SK-N-SH treated with all-trans-retinoic acid at 6 μM for 48 hours (cell line): ENCODE measurements at regions not wholly inside any gene's neighbourhood (a gene's known extent, or its start where the extent isn't known, plus 50 kb on each side); places are given as distances from the start of the nearest gene placed in this dataset.

Experiments used
- ATAC-seq: fragments of 200-7000 bp; cut with Tn5 transposase; 3 replicates; pipeline ENCODE4 v1.9.1; 2020; ENCODE audit warnings: mild to moderate bottlenecking, moderate library complexity
- ARNTL ChIP-seq: fragments of 450-650 bp; formaldehyde crosslinking; IDR thresholded peaks from 2 replicates; pipeline ENCODE4 v1.5.0; 2020; ENCODE audit warnings: low read depth, mild to moderate bottlenecking, moderate library complexity, borderline replicate concordance
- BACH2 ChIP-seq: fragments of 250-450 bp; sonication (Bioruptor Pico); IDR thresholded peaks from 2 replicates; pipeline ENCODE4 v1.9.0; 2021; ENCODE audit warnings: mild to moderate bottlenecking, borderline replicate concordance
- CREB5 ChIP-seq: fragments of 250-450 bp; sonication (Bioruptor Pico); IDR thresholded peaks from 2 replicates; pipeline ENCODE4 v1.5.1; 2020; ENCODE audit warnings: low read depth, mild to moderate bottlenecking, moderate library complexity
- CSDC2 ChIP-seq: fragments of 250-450 bp; sonication (Bioruptor Pico); IDR thresholded peaks from 2 replicates; pipeline ENCODE4 v1.5.0; 2020; ENCODE audit warnings: mild to moderate bottlenecking, moderate library complexity
- CSRNP3 ChIP-seq: fragments of 250-450 bp; sonication (Bioruptor Pico); IDR thresholded peaks from 2 replicates; pipeline ENCODE4 v1.5.1; 2021; ENCODE audit warnings: mild to moderate bottlenecking, moderate library complexity
- GLIS3 ChIP-seq: fragments of 250-450 bp; sonication (Bioruptor Pico); IDR thresholded peaks from 2 replicates; pipeline ENCODE4 v1.5.0; 2020; ENCODE audit warnings: mild to moderate bottlenecking, moderate library complexity
- ISL1 ChIP-seq: fragments of 250-450 bp; sonication (Bioruptor Pico); IDR thresholded peaks from 2 replicates; pipeline ENCODE4 v2.1.2; 2022; ENCODE audit warnings: mild to moderate bottlenecking, moderate library complexity
- OSR1 ChIP-seq: fragments of 250-450 bp; sonication (Bioruptor Pico); IDR thresholded peaks from 2 replicates; pipeline ENCODE4 v1.8.0; 2022; ENCODE audit warnings: moderate library complexity, mild to moderate bottlenecking, inconsistent platforms
- PATZ1 ChIP-seq: fragments of 250-450 bp; sonication (Bioruptor Pico); IDR thresholded peaks from 2 replicates; pipeline ENCODE4 v1.8.0; 2020; ENCODE audit warnings: mild to moderate bottlenecking, moderate library complexity, borderline replicate concordance
- POU6F1 ChIP-seq: fragments of 250-450 bp; sonication (Bioruptor Pico); IDR thresholded peaks from 2 replicates; pipeline ENCODE4 v1.8.0; 2021; ENCODE audit warnings: low read depth, mild to moderate bottlenecking, moderate library complexity, borderline replicate concordance
- PPARA ChIP-seq: fragments of 250-450 bp; sonication (Bioruptor Pico); IDR thresholded peaks from 2 replicates; pipeline ENCODE4 v1.5.0; 2020; ENCODE audit warnings: mild to moderate bottlenecking, borderline replicate concordance
- RARB ChIP-seq: fragments of 250-450 bp; sonication (Bioruptor Pico); IDR thresholded peaks from 2 replicates; pipeline ENCODE4 v1.8.0; 2021; ENCODE audit warnings: mild to moderate bottlenecking, moderate library complexity
- SNAI2 ChIP-seq: fragments of 250-450 bp; sonication (Bioruptor Pico); IDR thresholded peaks from 2 replicates; pipeline ENCODE4 v1.5.0; 2020; ENCODE audit warnings: mild to moderate bottlenecking, moderate library complexity
- TOX ChIP-seq: fragments of 250-450 bp; sonication (Bioruptor Pico); IDR thresholded peaks from 2 replicates; pipeline ENCODE4 v1.8.0; 2021; ENCODE audit warnings: mild to moderate bottlenecking, moderate library complexity, borderline replicate concordance
- TSHZ2 ChIP-seq: fragments of 250-450 bp; sonication (Bioruptor Pico); IDR thresholded peaks from 2 replicates; pipeline ENCODE4 v1.5.0; 2020; ENCODE audit warnings: mild to moderate bottlenecking, moderate library complexity
- ZC3H10 ChIP-seq: fragments of 250-450 bp; sonication (Bioruptor Pico); IDR thresholded peaks from 2 replicates; pipeline ENCODE4 v1.5.1; 2021; ENCODE audit warnings: mild to moderate bottlenecking, moderate library complexity
- ZFP3 ChIP-seq: fragments of 250-450 bp; sonication (Bioruptor Pico); IDR thresholded peaks from 2 replicates; pipeline ENCODE4 v1.5.0; 2020; ENCODE audit warnings: mild to moderate bottlenecking, moderate library complexity
- ZFP30 ChIP-seq: fragments of 450-650 bp; formaldehyde crosslinking; IDR thresholded peaks from 2 replicates; pipeline ENCODE4 v1.5.0; 2022; ENCODE audit warnings: mild to moderate bottlenecking, moderate library complexity
- ZNF70 ChIP-seq: fragments of 450-650 bp; formaldehyde crosslinking; IDR thresholded peaks from 2 replicates; pipeline ENCODE4 v1.5.0; 2020; ENCODE audit warnings: mild to moderate bottlenecking, moderate library complexity
- ZNF8 ChIP-seq: fragments of 450-650 bp; formaldehyde crosslinking; IDR thresholded peaks from 2 replicates; pipeline ENCODE4 v1.5.0; 2020; ENCODE audit warnings: mild to moderate bottlenecking, moderate library complexity

GRCh38 chr5:3842591-3842990, 247.0 kb downstream of the IRX1 start:
- no peak for ATAC-seq
- TF ChIP-seq SNAI2 (CRISPR knock-in tag) (no peak), TOX (no peak), PPARA (no peak), CREB5 (CRISPR knock-in tag) (no peak), RARB (no peak), TSHZ2 (CRISPR knock-in tag) (no peak), ZNF70 (CRISPR knock-in tag) (no peak), ARNTL (no peak), ZC3H10 (CRISPR knock-in tag) (no peak), ZNF8 (CRISPR knock-in tag) (no peak), CSDC2 (CRISPR knock-in tag) (no peak), POU6F1 (no peak), BACH2 (CRISPR knock-in tag) (no peak), OSR1 (CRISPR knock-in tag) (no peak), ZFP3 (CRISPR knock-in tag) (no peak), GLIS3 (CRISPR knock-in tag) (no peak)

- no peak for ATAC-seq
- TF ChIP-seq ZFP3 (CRISPR knock-in tag) (no peak), GLIS3 (CRISPR knock-in tag) (no peak), CSRNP3 (CRISPR knock-in tag) (no peak), CSDC2 (CRISPR knock-in tag) (no peak), ZNF8 (CRISPR knock-in tag) (no peak), ISL1 (CRISPR knock-in tag) (no peak), POU6F1 (no peak), TSHZ2 (CRISPR knock-in tag) (no peak), ZFP30 (CRISPR knock-in tag) (no peak), CREB5 (CRISPR knock-in tag) (no peak), PATZ1 (CRISPR knock-in tag) (no peak), RARB (no peak), OSR1 (CRISPR knock-in tag) (no peak), PPARA (no peak)
Measured at GRCh38 chr5:3843706-3844105, 248.1 kb downstream of the IRX1 start.
